Kidney glomerular epithelial cell (primary cell): ENCODE measurements at regions not wholly inside any gene's neighbourhood (a gene's known extent, or its start where the extent isn't known, plus 50 kb on each side); places are given as distances from the start of the nearest gene placed in this dataset.
A peak's percentile ranks its signal among the peaks of the same experiment; 100 is the strongest.
"Not testable (repeated sequence)": the region's sequence is repeated elsewhere in the genome, so short reads cannot be mapped to it uniquely, and the experiment has no call there.

Source experiments
- DNase-seq: peaks from one replicate; lab custom pipeline; 2025; lab: John Stamatoyannopoulos, UW

- DNase-seq, result no peak
These were observed 242.5 kb upstream of the PRSS58 start for GRCh38 chr7:142500366-142500765.

GRCh38 chr7:142499635-142500034 is 241.8 kb upstream of the PRSS58 start:
- DNase-seq, result no peak

GRCh38 chr7:142498364-142498763 is 240.5 kb upstream of the PRSS58 start:
- no peak for DNase-seq

- peak; percentile 29 for DNase-seq
These were observed 238.7 kb upstream of the PRSS58 start for GRCh38 chr7:142496545-142496991.

GRCh38 chr7:142495879-142496278 is 238.0 kb upstream of the PRSS58 start:
- not testable (repeated sequence) for DNase-seq

- DNase-seq, result not testable (repeated sequence)
These were observed 237.4 kb upstream of the PRSS58 start for GRCh38 chr7:142495301-142495700.

- DNase-seq, result no peak
These were observed 236.2 kb upstream of the PRSS58 start for GRCh38 chr7:142494021-142494420.

GRCh38 chr7:142488842-142489241 is 231.0 kb upstream of the PRSS58 start:
- no peak for DNase-seq

- no peak for DNase-seq
These were observed 230.3 kb upstream of the PRSS58 start for GRCh38 chr7:142488036-142488633.

- not testable (repeated sequence) for DNase-seq
These were observed 229.7 kb upstream of the PRSS58 start for GRCh38 chr7:142487565-142487964.

GRCh38 chr7:142487124-142487523 is 229.3 kb upstream of the PRSS58 start:
- DNase-seq, result no peak

- DNase-seq, result no peak
These were observed 227.9 kb upstream of the PRSS58 start for GRCh38 chr7:142485617-142486226.

GRCh38 chr7:142483659-142484317 is 225.9 kb upstream of the PRSS58 start:
- DNase-seq, result no peak

- DNase-seq, result peak; percentile 68
These were observed 225.2 kb upstream of the PRSS58 start for GRCh38 chr7:142482891-142483658.

GRCh38 chr7:142481548-142481947 is 223.7 kb upstream of the PRSS58 start:
- no peak for DNase-seq

GRCh38 chr7:142478479-142479220 is 220.8 kb upstream of the PRSS58 start:
- peak; percentile 2 for DNase-seq

GRCh38 chr7:142477801-142478200 is 219.9 kb upstream of the PRSS58 start:
- not testable (repeated sequence) for DNase-seq

GRCh38 chr7:142477079-142477651 is 219.3 kb upstream of the PRSS58 start:
- no peak for DNase-seq

GRCh38 chr7:142476077-142476476 is 218.2 kb upstream of the PRSS58 start:
- DNase-seq, result no peak

- no peak for DNase-seq
These were observed 214.0 kb upstream of the PRSS58 start for GRCh38 chr7:142471820-142472219.

- DNase-seq, result no peak
These were observed 212.6 kb upstream of the PRSS58 start for GRCh38 chr7:142470544-142470830.
